Ishikawa (cell line): ENCODE measurements at regions not wholly inside any gene's neighbourhood (a gene's known extent, or its start where the extent isn't known, plus 50 kb on each side); places are given as distances from the start of the nearest gene placed in this dataset.

Experiments used
- CEBPB ChIP-seq: IDR thresholded peaks from 2 replicates; pipeline ENCODE4 v1.6.1; 2012
- CREB1 ChIP-seq: IDR thresholded peaks from 2 replicates; pipeline ENCODE4 v1.6.1; 2012; ENCODE audit warnings: low read depth
- EGR1 ChIP-seq: IDR thresholded peaks from 2 replicates; pipeline ENCODE4 v1.6.1; 2012
- EP300 ChIP-seq: IDR thresholded peaks from 2 replicates; pipeline ENCODE4 v1.6.1; 2012; ENCODE audit warnings: borderline replicate concordance
- FOXM1 ChIP-seq: IDR thresholded peaks from 2 replicates; pipeline ENCODE4 v1.6.1; 2012; ENCODE audit warnings: low read depth, borderline replicate concordance
- NFIC ChIP-seq: IDR thresholded peaks from 2 replicates; pipeline ENCODE4 v1.6.1; 2012
- RAD21 ChIP-seq: IDR thresholded peaks from 2 replicates; pipeline ENCODE4 v1.6.1; 2012; ENCODE audit warnings: low read depth
- REST ChIP-seq: IDR thresholded peaks from 2 replicates; pipeline ENCODE4 v1.6.1; 2012; ENCODE audit warnings: low read depth, mild to moderate bottlenecking
- TAF1 ChIP-seq: IDR thresholded peaks from 2 replicates; pipeline ENCODE4 v1.6.1; 2012; ENCODE audit warnings: low read depth, mild to moderate bottlenecking
- TCF12 ChIP-seq: IDR thresholded peaks from 2 replicates; pipeline ENCODE4 v1.6.1; 2012; ENCODE audit warnings: low read depth
- TEAD4 ChIP-seq: IDR thresholded peaks from 2 replicates; pipeline ENCODE4 v1.6.1; 2012
- USF1 ChIP-seq: IDR thresholded peaks from 2 replicates; pipeline ENCODE4 v1.6.1; 2012
- YY1 ChIP-seq: IDR thresholded peaks from 2 replicates; pipeline ENCODE4 v1.6.1; 2012; ENCODE audit warnings: low read depth
- ZBTB7A ChIP-seq: IDR thresholded peaks from 2 replicates; pipeline ENCODE4 v1.6.1; 2012; ENCODE audit warnings: low read depth
- TF ChIP-seq, protein P1 (sequence below): IDR thresholded peaks from 2 replicates; pipeline ENCODE4 v1.6.1; 2012

GRCh38 chr1:101120868-101121267 is 95.3 kb upstream of the DPH5 start:
- TF ChIP-seq NFIC, result no peak
- no peak for TF ChIP-seq CEBPB
- no peak for TF ChIP-seq TCF12
- TF ChIP-seq TEAD4, result no peak
- no peak for TF ChIP-seq EGR1
- no peak for TF ChIP-seq TAF1
- no peak for TF ChIP-seq CREB1
- TF ChIP-seq RAD21, result no peak
- TF ChIP-seq, protein P1, sequence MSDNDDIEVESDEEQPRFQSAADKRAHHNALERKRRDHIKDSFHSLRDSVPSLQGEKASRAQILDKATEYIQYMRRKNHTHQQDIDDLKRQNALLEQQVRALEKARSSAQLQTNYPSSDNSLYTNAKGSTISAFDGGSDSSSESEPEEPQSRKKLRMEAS, result no peak
- TF ChIP-seq ZBTB7A, result no peak
- no peak for TF ChIP-seq EP300
- TF ChIP-seq YY1, result no peak

- TF ChIP-seq NFIC, result no peak
- no peak for TF ChIP-seq FOXM1
- TF ChIP-seq TAF1, result no peak
- no peak for TF ChIP-seq EGR1
- no peak for TF ChIP-seq EP300
- TF ChIP-seq ZBTB7A, result no peak
- no peak for TF ChIP-seq CREB1
- TF ChIP-seq, protein P1, result no peak
- TF ChIP-seq YY1, result no peak
- no peak for TF ChIP-seq CEBPB
- no peak for TF ChIP-seq TCF12
- no peak for TF ChIP-seq REST
- no peak for TF ChIP-seq USF1
- TF ChIP-seq TEAD4, result no peak
- no peak for TF ChIP-seq RAD21
These were observed 93.7 kb upstream of the DPH5 start for GRCh38 chr1:101119289-101119688.

- no peak for TF ChIP-seq USF1
- no peak for TF ChIP-seq ZBTB7A
- no peak for TF ChIP-seq FOXM1
- TF ChIP-seq RAD21, result no peak
- TF ChIP-seq YY1, result no peak
These were observed 90.4 kb upstream of the DPH5 start for GRCh38 chr1:101116006-101116405.

- no peak for TF ChIP-seq TAF1
- no peak for TF ChIP-seq TEAD4
- TF ChIP-seq REST, result no peak
- TF ChIP-seq USF1, result no peak
- TF ChIP-seq EP300, result no peak
- no peak for TF ChIP-seq CREB1
- TF ChIP-seq TCF12, result no peak
- TF ChIP-seq FOXM1, result no peak
- TF ChIP-seq NFIC, result no peak
- no peak for TF ChIP-seq ZBTB7A
- TF ChIP-seq RAD21, result no peak
- TF ChIP-seq, protein P1, result no peak
- no peak for TF ChIP-seq EGR1
- no peak for TF ChIP-seq YY1
- no peak for TF ChIP-seq CEBPB
These were observed 89.5 kb upstream of the DPH5 start for GRCh38 chr1:101115112-101115511.

GRCh38 chr1:101112051-101112780 is 86.6 kb upstream of the DPH5 start:
- no peak for TF ChIP-seq YY1
- TF ChIP-seq ZBTB7A, result no peak
- TF ChIP-seq RAD21, result no peak
- no peak for TF ChIP-seq EP300
- TF ChIP-seq TAF1, result no peak
- no peak for TF ChIP-seq CREB1
- TF ChIP-seq CEBPB, result no peak
- TF ChIP-seq TEAD4, result no peak
- TF ChIP-seq, protein P1, result no peak
- no peak for TF ChIP-seq EGR1
- no peak for TF ChIP-seq TCF12
